GM19351 (cell line): ENCODE measurements at regions not wholly inside any gene's neighbourhood (a gene's known extent, or its start where the extent isn't known, plus 50 kb on each side); places are given as distances from the start of the nearest gene placed in this dataset.
"Not testable (repeated sequence)": the region's sequence is repeated elsewhere in the genome, so short reads cannot be mapped to it uniquely, and the experiment has no call there.

Source experiments
- ATAC-seq: cut with Tn5 transposase; IDR thresholded peaks from one replicate; pipeline ENCODE4 v1.9.1; 2021; ENCODE audit warnings: mild to moderate bottlenecking, moderate library complexity; ENCODE audit not compliant: unreplicated experiment

GRCh38 chr7:149714081-149714909, 59.1 kb downstream of the ZNF467 start:
- peak; percentile 86 for ATAC-seq

GRCh38 chr7:149713731-149714068, 59.7 kb downstream of the ZNF467 start:
- ATAC-seq, result no peak

- ATAC-seq, result no peak
Measured at GRCh38 chr7:149713061-149713730, 60.2 kb downstream of the ZNF467 start.

GRCh38 chr7:149708026-149708425, 65.4 kb downstream of the ZNF467 start:
- no peak for ATAC-seq

- no peak for ATAC-seq
Measured at GRCh38 chr7:149707448-149707886, 65.9 kb downstream of the ZNF467 start.

GRCh38 chr7:149706398-149706797, 67.0 kb downstream of the ZNF467 start:
- ATAC-seq, result no peak

GRCh38 chr7:149704507-149704906, 68.9 kb downstream of the ZNF467 start:
- ATAC-seq, result no peak

GRCh38 chr7:149703044-149703650, 70.2 kb downstream of the ZNF467 start:
- ATAC-seq, result no peak

- ATAC-seq, result no peak
Measured at GRCh38 chr7:149701495-149702240, 71.7 kb downstream of the ZNF467 start.

- not testable (repeated sequence) for ATAC-seq
Measured at GRCh38 chr7:149697767-149698166, 75.6 kb downstream of the ZNF467 start.

- ATAC-seq, result no peak
Measured at GRCh38 chr7:149696280-149696679, 77.1 kb downstream of the ZNF467 start.

- no peak for ATAC-seq
Measured at GRCh38 chr7:149692557-149692982, 80.8 kb downstream of the ZNF467 start.

GRCh38 chr7:149692056-149692455, 81.3 kb downstream of the ZNF467 start:
- no peak for ATAC-seq

GRCh38 chr7:149690688-149691446, 82.5 kb downstream of the ZNF467 start:
- ATAC-seq, result no peak

GRCh38 chr7:149689291-149689721, 84.1 kb downstream of the ZNF467 start:
- no peak for ATAC-seq

- ATAC-seq, result no peak
Measured at GRCh38 chr7:149688836-149689235, 84.6 kb downstream of the ZNF467 start.

GRCh38 chr7:149687820-149688219, 85.6 kb downstream of the ZNF467 start:
- not testable (repeated sequence) for ATAC-seq

GRCh38 chr7:149686449-149686848, 86.9 kb downstream of the ZNF467 start:
- ATAC-seq, result no peak

GRCh38 chr7:149686011-149686410, 87.4 kb downstream of the ZNF467 start:
- no peak for ATAC-seq

- ATAC-seq, result no peak
Measured at GRCh38 chr7:149685455-149685854, 87.9 kb downstream of the ZNF467 start.
